Lung (tissue), 11 donors: ENCODE measurements at regions not wholly inside any gene's neighbourhood (a gene's known extent, or its start where the extent isn't known, plus 50 kb on each side); places are given as distances from the start of the nearest gene placed in this dataset.

ENCODE experiments used
- ATAC-seq: fragments of 200-7000 bp; cut with Tn5 transposase; one replicate; pipeline ENCODE4 v1.9.1; 2020; ENCODE audit warnings: moderate number of reproducible peaks; ENCODE audit not compliant: insufficient read depth, low FRiP score
- DNase-seq, 3 donors: peaks; one replicate each; pipeline ENCODE4 v3.0.0-alpha.2; 2013 to 2017
- H3K27ac ChIP-seq, 2 donors: one replicate each; pipeline ENCODE4 v1.5.1; 2013; ENCODE audit warnings: mild to moderate bottlenecking in 2 of 2, moderate library complexity in 2 of 2, control low read depth in 1 of 2, inconsistent platforms in 1 of 2, low read depth in 1 of 2, low read length in 1 of 2
- H3K27me3 ChIP-seq, 3 donors: one replicate each; pipeline ENCODE4 v1.5.1; 2013; ENCODE audit warnings: low read length in 2 of 3; ENCODE audit not compliant: control insufficient read depth in 3 of 3, insufficient read depth in 3 of 3
- H3K36me3 ChIP-seq, 4 donors: one replicate each; pipeline ENCODE4 v1.5.1; 2013; ENCODE audit warnings: low read length in 4 of 4, mild to moderate bottlenecking in 1 of 4, moderate library complexity in 1 of 4; ENCODE audit not compliant: control insufficient read depth in 4 of 4, insufficient read depth in 4 of 4
- H3K4me1 ChIP-seq, 5 donors: one replicate each; pipeline ENCODE4 v1.5.1; 2013; ENCODE audit warnings: low read length in 5 of 5, mild to moderate bottlenecking in 2 of 5, moderate library complexity in 1 of 5; ENCODE audit not compliant: control insufficient read depth in 5 of 5, insufficient read depth in 5 of 5
- H3K4me3 ChIP-seq: one replicate; pipeline ENCODE4 v1.5.1; 2013; ENCODE audit warnings: mild to moderate bottlenecking, control low read depth, moderate library complexity
- H3K9ac ChIP-seq, 2 donors: one replicate each; pipeline ENCODE4 v1.5.1; 2013; ENCODE audit warnings: low read length in 2 of 2, control low read depth in 1 of 2; ENCODE audit not compliant: insufficient read depth in 1 of 2
- H3K9me3 ChIP-seq, 4 donors: one replicate each; pipeline ENCODE4 v1.5.1; 2013; ENCODE audit warnings: low read length in 3 of 4, mild to moderate bottlenecking in 1 of 4, moderate library complexity in 1 of 4; ENCODE audit not compliant: control insufficient read depth in 4 of 4, insufficient read depth in 3 of 4
- WGBS, 2 donors: extraction: QIAGEN DNeasy Blood & Tissue Kit; methylation state at CpG; one replicate each; pipeline ENCODE4 v1.1.7; 2013; 5-methylcytosine and 5-hydroxymethylcytosine counted together
- TF ChIP-seq, protein P1 (sequence below): IDR thresholded peaks from 2 replicates; pipeline ENCODE4 v1.5.1; 2012; ENCODE audit warnings: mild to moderate bottlenecking; ENCODE audit errors: control extremely low read depth, extremely low read depth
- donor health status: control.
- donor health status: control.
- donor health status: Bipolar disorder and iron deficiency.
- donor health status: healthy.
- donor health status: DM: yes; HTN: yes; CAD: no.

DNA sequence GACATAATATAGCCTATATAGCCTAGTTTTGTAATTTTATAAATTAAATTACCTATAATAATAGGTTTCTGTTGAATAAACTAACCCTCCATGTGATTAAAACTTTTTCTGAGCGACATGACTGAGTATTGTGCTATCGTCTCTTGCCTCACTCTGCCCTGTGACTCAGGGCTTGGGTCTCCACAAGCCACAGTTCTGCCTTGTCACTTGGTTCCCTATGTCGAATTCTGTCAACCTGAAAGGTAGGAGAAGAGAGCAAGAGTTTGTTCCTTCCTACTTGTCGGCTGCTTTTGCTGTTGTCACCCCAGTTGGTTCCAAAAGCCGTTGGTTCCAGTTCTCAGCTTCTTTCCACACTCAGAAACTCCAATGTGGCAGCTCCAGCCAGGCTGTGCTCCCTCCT is 285.9 kb downstream of the PSAT1 start:
- Histone ChIP-seq H3K9me3 (peaks cover 0 to 4% (median 0%) of the 10 kb centered on the region in 4 donors), H3K27ac (no peak overlapping the region), H3K36me3 (no peaks in the 10 kb centered on the region), H3K9ac (no peak overlapping the region), H3K4me3 (no peak overlapping the region), H3K4me1 (no peaks in the 10 kb centered on the region), H3K27me3 (no peaks in the 10 kb centered on the region)
- ATAC-seq: no peak
- TF ChIP-seq, protein P1, sequence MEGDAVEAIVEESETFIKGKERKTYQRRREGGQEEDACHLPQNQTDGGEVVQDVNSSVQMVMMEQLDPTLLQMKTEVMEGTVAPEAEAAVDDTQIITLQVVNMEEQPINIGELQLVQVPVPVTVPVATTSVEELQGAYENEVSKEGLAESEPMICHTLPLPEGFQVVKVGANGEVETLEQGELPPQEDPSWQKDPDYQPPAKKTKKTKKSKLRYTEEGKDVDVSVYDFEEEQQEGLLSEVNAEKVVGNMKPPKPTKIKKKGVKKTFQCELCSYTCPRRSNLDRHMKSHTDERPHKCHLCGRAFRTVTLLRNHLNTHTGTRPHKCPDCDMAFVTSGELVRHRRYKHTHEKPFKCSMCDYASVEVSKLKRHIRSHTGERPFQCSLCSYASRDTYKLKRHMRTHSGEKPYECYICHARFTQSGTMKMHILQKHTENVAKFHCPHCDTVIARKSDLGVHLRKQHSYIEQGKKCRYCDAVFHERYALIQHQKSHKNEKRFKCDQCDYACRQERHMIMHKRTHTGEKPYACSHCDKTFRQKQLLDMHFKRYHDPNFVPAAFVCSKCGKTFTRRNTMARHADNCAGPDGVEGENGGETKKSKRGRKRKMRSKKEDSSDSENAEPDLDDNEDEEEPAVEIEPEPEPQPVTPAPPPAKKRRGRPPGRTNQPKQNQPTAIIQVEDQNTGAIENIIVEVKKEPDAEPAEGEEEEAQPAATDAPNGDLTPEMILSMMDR: no peak
- no peak for DNase-seq
- 37 to 60% methylated on average over 5 of the region's 5 CpGs for WGBS, 2 donors

DNA sequence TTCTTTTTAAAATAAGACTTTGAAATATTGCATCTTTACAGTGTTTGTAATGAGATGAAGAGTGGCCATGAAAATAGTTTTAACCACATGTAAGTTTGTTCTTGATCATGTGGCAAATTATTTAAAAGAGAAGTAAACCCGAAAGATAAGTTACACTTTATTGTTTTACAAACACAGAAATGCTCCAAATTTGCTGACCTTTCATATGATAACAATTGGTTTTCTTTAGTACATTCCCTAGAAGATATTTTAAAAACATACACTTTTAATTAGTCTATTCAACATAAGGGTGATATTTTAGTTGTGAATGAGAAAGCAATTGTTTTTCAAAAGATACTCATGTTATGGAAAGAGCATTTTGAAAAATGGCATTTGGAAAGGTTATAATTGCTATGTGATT is 287.7 kb downstream of the PSAT1 start:
- Histone ChIP-seq H3K4me1 (no peaks in the 10 kb centered on the region), H3K27me3 (no peaks in the 10 kb centered on the region), H3K27ac (no peak overlapping the region), H3K9ac (no peak overlapping the region), H3K4me3 (no peak overlapping the region), H3K36me3 (no peaks in the 10 kb centered on the region), H3K9me3 (peaks cover 0 to 4% (median 0%) of the 10 kb centered on the region in 4 donors)
- no peak for ATAC-seq
- no peak for DNase-seq
- WGBS, 2 donors: 79 to 83% methylated on average over 1 of the region's 1 CpG
- TF ChIP-seq, protein P1: no peak

DNA sequence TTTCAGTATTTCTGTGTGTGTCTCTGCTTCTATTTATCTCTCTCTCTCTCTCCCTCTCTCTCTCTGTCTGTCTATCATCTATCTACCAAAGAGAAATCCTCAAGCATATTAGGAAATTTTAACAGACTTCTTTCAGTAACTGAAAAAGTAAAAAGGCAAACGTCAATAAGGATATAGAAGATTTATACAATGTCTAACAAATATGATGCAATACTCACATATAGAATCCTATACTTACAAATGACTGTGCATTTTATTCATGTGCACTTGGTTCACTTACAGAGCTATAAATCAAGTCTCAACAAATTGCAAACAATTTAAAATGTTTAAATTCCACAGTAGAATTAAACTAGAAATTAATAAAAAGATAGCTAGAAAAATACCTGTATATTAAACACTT is 289.0 kb downstream of the PSAT1 start:
- ATAC-seq (no peak), DNase-seq (no peak)
- WGBS, 2 donors: 46 to 66% methylated on average over 1 of the region's 1 CpG
- Histone ChIP-seq H3K27me3 (no peaks in the 10 kb centered on the region), H3K36me3 (no peaks in the 10 kb centered on the region), H3K27ac (no peak overlapping the region), H3K4me3 (no peak overlapping the region), H3K4me1 (no peaks in the 10 kb centered on the region), H3K9me3 (peaks cover 0 to 5% (median 0%) of the 10 kb centered on the region in 4 donors), H3K9ac (no peak overlapping the region)
- TF ChIP-seq, protein P1: no peak

DNA sequence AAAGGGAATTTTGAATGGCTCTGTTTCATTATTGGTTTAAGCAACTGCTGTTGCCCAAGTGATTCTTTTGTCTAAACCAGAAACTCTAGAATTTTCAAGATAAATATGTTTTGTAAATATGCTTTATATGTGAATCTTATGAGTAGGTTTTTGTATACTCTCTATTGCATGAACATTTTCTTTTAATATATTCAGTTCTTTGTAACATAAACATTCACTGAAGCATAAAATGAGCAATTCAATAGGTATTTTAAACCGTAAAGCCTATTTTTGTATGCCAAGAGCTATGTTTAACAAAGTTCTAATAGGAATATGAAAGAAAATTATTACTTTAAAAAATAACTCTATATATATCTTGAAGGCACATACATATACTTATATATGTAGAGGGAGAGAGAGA is 293.1 kb downstream of the PSAT1 start:
- no peaks in the 10 kb centered on the region for H3K36me3 ChIP-seq

More for the DNA sequence above, 293.1 kb downstream of the PSAT1 start:
- no peaks in the 10 kb centered on the region for H3K27me3 ChIP-seq
- no peaks in the 10 kb centered on the region for H3K4me1 ChIP-seq
- H3K9ac ChIP-seq: no peak overlapping the region
- H3K27ac ChIP-seq: no peak overlapping the region
- peaks cover 0 to 1% (median 0%) of the 10 kb centered on the region in 4 donors for H3K9me3 ChIP-seq
- H3K4me3 ChIP-seq: no peak overlapping the region
- TF ChIP-seq, protein P1: no peak
- DNase-seq: no peak
- ATAC-seq: no peak
- WGBS, 2 donors: 81 to 94% methylated on average over 1 of the region's 1 CpG
